H9 (cell line): ENCODE measurements at regions not wholly inside any gene's neighbourhood (a gene's known extent, or its start where the extent isn't known, plus 50 kb on each side); places are given as distances from the start of the nearest gene placed in this dataset.

Experiments used
- DNase-seq: peaks from one replicate; pipeline ENCODE4 v3.0.0-alpha.2; 2017
- H2AFZ ChIP-seq: one replicate; pipeline ENCODE4 v1.6.1; 2013; ENCODE audit warnings: mild to moderate bottlenecking, low read length, control low read depth, moderate library complexity
- H2AK5ac ChIP-seq: 2 replicates; pipeline ENCODE4 v1.6.1; 2013; ENCODE audit warnings: low read length, control low read depth, mixed read lengths; ENCODE audit not compliant: insufficient read length
- H2BK120ac ChIP-seq: one replicate; pipeline ENCODE4 v1.6.1; 2013; ENCODE audit warnings: low read depth, mild to moderate bottlenecking, low read length, control low read depth, inconsistent platforms; ENCODE audit not compliant: poor library complexity, severe bottlenecking
- H2BK12ac ChIP-seq: 2 replicates; pipeline ENCODE4 v1.6.1; 2013; ENCODE audit warnings: low read length, control low read depth, mixed read lengths, low read depth; ENCODE audit not compliant: insufficient read length
- H2BK15ac ChIP-seq: 2 replicates; pipeline ENCODE4 v1.6.1; 2013; ENCODE audit warnings: low read depth, low read length, control low read depth
- H2BK20ac ChIP-seq: one replicate; pipeline ENCODE4 v1.6.1; 2013; ENCODE audit warnings: low read depth, mild to moderate bottlenecking, low read length, control low read depth, inconsistent platforms; ENCODE audit not compliant: poor library complexity, severe bottlenecking
- H2BK5ac ChIP-seq: 2 replicates; pipeline ENCODE4 v1.6.1; 2013; ENCODE audit warnings: low read length, control low read depth, mixed read lengths; ENCODE audit not compliant: insufficient read length
- H3K14ac ChIP-seq: 2 replicates; pipeline ENCODE4 v1.6.1; 2013; ENCODE audit warnings: low read length, control low read depth; ENCODE audit not compliant: insufficient read depth
- H3K18ac ChIP-seq: 2 replicates; pipeline ENCODE4 v1.6.1; 2013; ENCODE audit warnings: low read depth, mild to moderate bottlenecking, mixed read lengths, low read length, control low read depth; ENCODE audit not compliant: insufficient read length
- H3K23ac ChIP-seq: 2 replicates; pipeline ENCODE4 v1.6.1; 2013; ENCODE audit warnings: low read length, control low read depth, mixed read lengths, low read depth; ENCODE audit not compliant: insufficient read length
- H3K23me2 ChIP-seq: 2 replicates; pipeline ENCODE4 v1.6.1; 2013; ENCODE audit warnings: low read depth, mild to moderate bottlenecking, mixed read lengths, low read length, control low read depth; ENCODE audit not compliant: insufficient read length, poor library complexity, severe bottlenecking
- H3K27ac ChIP-seq: 2 replicates; pipeline ENCODE4 v1.5.1; 2013; ENCODE audit warnings: low read length, control low read depth, mixed read lengths, low read depth; ENCODE audit not compliant: insufficient read length
- H3K27me3 ChIP-seq: 2 replicates; pipeline ENCODE4 v1.6.1; 2013; ENCODE audit warnings: low read length, control low read depth, inconsistent platforms; ENCODE audit not compliant: insufficient read depth
- H3K4ac ChIP-seq: 2 replicates; pipeline ENCODE4 v1.6.1; 2013; ENCODE audit warnings: low read depth, mild to moderate bottlenecking, control low read depth, inconsistent platforms, low read length, moderate library complexity
- H3K4me1 ChIP-seq: 2 replicates; pipeline ENCODE4 v1.6.1; 2013; ENCODE audit warnings: low read length, control low read depth, inconsistent platforms; ENCODE audit not compliant: insufficient read depth
- H3K4me2 ChIP-seq: 2 replicates; pipeline ENCODE4 v1.6.1; 2013; ENCODE audit warnings: low read length, control low read depth, mixed read lengths; ENCODE audit not compliant: insufficient read length, insufficient read depth
- H3K56ac ChIP-seq: 2 replicates; pipeline ENCODE4 v1.6.1; 2013; ENCODE audit warnings: low read depth, mild to moderate bottlenecking, mixed read lengths, low read length, control low read depth; ENCODE audit not compliant: insufficient read length
- H3K79me1 ChIP-seq: 2 replicates; pipeline ENCODE4 v1.6.1; 2013; ENCODE audit warnings: low read depth, mild to moderate bottlenecking, moderate library complexity, low read length, control low read depth, inconsistent platforms; ENCODE audit not compliant: insufficient read depth, poor library complexity, severe bottlenecking
- H3K79me2 ChIP-seq: 2 replicates; pipeline ENCODE4 v1.6.1; 2013; ENCODE audit warnings: low read length, control low read depth, inconsistent platforms; ENCODE audit not compliant: insufficient read depth
- H3K9ac ChIP-seq: 2 replicates; pipeline ENCODE4 v1.6.1; 2013; ENCODE audit warnings: low read length, control low read depth, mixed read lengths; ENCODE audit not compliant: insufficient read length; ENCODE audit errors: extremely low read depth
- H3K9me3 ChIP-seq: one replicate; pipeline ENCODE4 v1.6.1; 2013; ENCODE audit warnings: low read depth, low read length, inconsistent platforms; ENCODE audit not compliant: control insufficient read depth
- H3T11ph ChIP-seq: one replicate; pipeline ENCODE4 v1.6.1; 2013; ENCODE audit warnings: mild to moderate bottlenecking, low read length, control low read depth, inconsistent platforms
- H4K20me1 ChIP-seq: one replicate; pipeline ENCODE4 v1.6.1; 2013; ENCODE audit not compliant: control insufficient read depth, insufficient read length, insufficient read depth
- H4K5ac ChIP-seq: 2 replicates; pipeline ENCODE4 v1.6.1; 2013; ENCODE audit warnings: low read depth, mild to moderate bottlenecking, mixed read lengths, low read length, control low read depth; ENCODE audit not compliant: insufficient read length
- H4K8ac ChIP-seq: replicated peaks from 2 replicates; pipeline ENCODE4 v1.6.1; 2013; ENCODE audit warnings: low read length, control low read depth, mixed read lengths, low read depth; ENCODE audit not compliant: insufficient read length
- H4K91ac ChIP-seq: 2 replicates; pipeline ENCODE4 v1.6.1; 2013; ENCODE audit warnings: low read depth, mild to moderate bottlenecking, moderate library complexity, mixed read lengths, low read length, control low read depth; ENCODE audit not compliant: insufficient read length
- H3K27ac Mint-ChIP-seq, 3 experiments: 2 replicates in 2 of 3; 3 replicates in 1 of 3; pipeline ENCODE4 v1.8.0; 2020 to 2021; ENCODE audit warnings: mixed read lengths in 3 of 3, mild to moderate bottlenecking in 1 of 3, moderate library complexity in 1 of 3
- H3K27me3 Mint-ChIP-seq: 2 replicates; pipeline ENCODE4 v1.8.0; 2021; ENCODE audit warnings: low read depth, mild to moderate bottlenecking, moderate library complexity, mixed read lengths
- H3K36me3 Mint-ChIP-seq, 3 experiments: 2 replicates in 2 of 3; 3 replicates in 1 of 3; pipeline ENCODE4 v1.8.0; 2020 to 2021; ENCODE audit warnings: low read depth in 3 of 3, mixed read lengths in 3 of 3; ENCODE audit not compliant: insufficient read depth in 1 of 3
- H3K4me1 Mint-ChIP-seq, 2 experiments: 2 replicates each; pipeline ENCODE4 v1.8.0; 2020; ENCODE audit warnings: mixed read lengths in 2 of 2
- H3K4me3 Mint-ChIP-seq, 2 experiments: 2 replicates in 1 of 2; 3 replicates in 1 of 2; pipeline ENCODE4 v1.8.0; 2020 to 2021; ENCODE audit warnings: mild to moderate bottlenecking in 2 of 2, mixed read lengths in 2 of 2, moderate library complexity in 1 of 2
- H3K9me3 Mint-ChIP-seq, 2 experiments: 2 replicates in 1 of 2; 3 replicates in 1 of 2; pipeline ENCODE4 v1.8.0; 2020; ENCODE audit warnings: mild to moderate bottlenecking in 2 of 2, mixed read lengths in 2 of 2, moderate library complexity in 1 of 2
- WGBS: extraction: QIAGEN DNeasy Blood & Tissue Kit; methylation state at CpG from one replicate; pipeline ENCODE4 v1.1.7; 2013; ENCODE audit warnings: missing lambda C conversion rate, low lambda C conversion rate, mixed read lengths; ENCODE audit not compliant: insufficient read length; ENCODE audit errors: extremely low coverage; 5-methylcytosine and 5-hydroxymethylcytosine counted together
- TF ChIP-seq, protein P1 (sequence below): fragments of 200-600 bp; sonication (generic); conservative IDR thresholded peaks from 3 replicates; pipeline ENCODE4 v1.8.0; 2021; ENCODE audit warnings: antibody characterized with exemption, mild to moderate bottlenecking

GRCh38 chr2:156704132-156704531 is 268.0 kb downstream of the GPD2 start:
- no peak overlapping the region for H3K9ac ChIP-seq
- no peaks in the 10 kb centered on the region for H3K79me2 ChIP-seq
- H3K4ac ChIP-seq, result no peak overlapping the region
- no peak overlapping the region for H2AK5ac ChIP-seq
- peaks cover 2% of the 10 kb centered on the region; the same call in 1 of the 2 replicates for H3K4me1 ChIP-seq
- no peak overlapping the region for H3K4me2 ChIP-seq
- H2BK120ac ChIP-seq, result no peak overlapping the region
- H3K18ac ChIP-seq, result no peak overlapping the region
- no peaks in the 10 kb centered on the region for H3K27me3 ChIP-seq
- no peaks in the 10 kb centered on the region for H3K23me2 ChIP-seq
- DNase-seq, result no peak
- WGBS, result no CpG with 5 or more reads among the region's 3 CpGs
- H3K79me1 ChIP-seq, result no peaks in the 10 kb centered on the region
- no peak overlapping the region for H2AFZ ChIP-seq
- H2BK20ac ChIP-seq, result no peak overlapping the region
- H2BK12ac ChIP-seq, result no peak overlapping the region
- H3K27ac ChIP-seq, result no peak overlapping the region
- no peaks in the 10 kb centered on the region for H4K20me1 ChIP-seq
- H3K36me3 Mint-ChIP-seq, result peaks cover 0 to 2% (median 0%) of the 10 kb centered on the region in 3 experiments; a peak in 1 of 7 replicates
- no peak overlapping the region for H4K91ac ChIP-seq
- H3K23ac ChIP-seq, result no peak overlapping the region
- TF ChIP-seq, protein P1, sequence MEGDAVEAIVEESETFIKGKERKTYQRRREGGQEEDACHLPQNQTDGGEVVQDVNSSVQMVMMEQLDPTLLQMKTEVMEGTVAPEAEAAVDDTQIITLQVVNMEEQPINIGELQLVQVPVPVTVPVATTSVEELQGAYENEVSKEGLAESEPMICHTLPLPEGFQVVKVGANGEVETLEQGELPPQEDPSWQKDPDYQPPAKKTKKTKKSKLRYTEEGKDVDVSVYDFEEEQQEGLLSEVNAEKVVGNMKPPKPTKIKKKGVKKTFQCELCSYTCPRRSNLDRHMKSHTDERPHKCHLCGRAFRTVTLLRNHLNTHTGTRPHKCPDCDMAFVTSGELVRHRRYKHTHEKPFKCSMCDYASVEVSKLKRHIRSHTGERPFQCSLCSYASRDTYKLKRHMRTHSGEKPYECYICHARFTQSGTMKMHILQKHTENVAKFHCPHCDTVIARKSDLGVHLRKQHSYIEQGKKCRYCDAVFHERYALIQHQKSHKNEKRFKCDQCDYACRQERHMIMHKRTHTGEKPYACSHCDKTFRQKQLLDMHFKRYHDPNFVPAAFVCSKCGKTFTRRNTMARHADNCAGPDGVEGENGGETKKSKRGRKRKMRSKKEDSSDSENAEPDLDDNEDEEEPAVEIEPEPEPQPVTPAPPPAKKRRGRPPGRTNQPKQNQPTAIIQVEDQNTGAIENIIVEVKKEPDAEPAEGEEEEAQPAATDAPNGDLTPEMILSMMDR, result no peak
- no peak overlapping the region for H3T11ph ChIP-seq
- H3K14ac ChIP-seq, result no peak overlapping the region
- H3K9me3 Mint-ChIP-seq, result no peaks in the 10 kb centered on the region
- H3K4me3 Mint-ChIP-seq, result no peak overlapping the region
- no peak overlapping the region for H4K5ac ChIP-seq
- H3K27me3 Mint-ChIP-seq, result no peaks in the 10 kb centered on the region
- no peak overlapping the region for H2BK5ac ChIP-seq
- H3K27ac Mint-ChIP-seq, result no peak overlapping the region
- no peak overlapping the region for H2BK15ac ChIP-seq
- H3K4me1 Mint-ChIP-seq, result peaks cover 40 to 42% of the 10 kb centered on the region in 2 experiments
- no peak overlapping the region for H4K8ac ChIP-seq
- no peak overlapping the region for H3K56ac ChIP-seq
- H3K9me3 ChIP-seq, result no peaks in the 10 kb centered on the region
